B cell (primary cell): ENCODE measurements at regions not wholly inside any gene's neighbourhood (a gene's known extent, or its start where the extent isn't known, plus 50 kb on each side); places are given as distances from the start of the nearest gene placed in this dataset.

Experiments used
- ATAC-seq: fragments of 200-7000 bp; cut with Tn5 transposase; one replicate; pipeline ENCODE4 v1.10.0; 2021; ENCODE audit warnings: low read depth, mild to moderate bottlenecking, moderate number of reproducible peaks, moderate library complexity
- CTCF ChIA-PET: fragments of 350-600 bp; sonication (Branson Sonifier 250); formaldehyde crosslinking; loops from one replicate; lab custom pipeline; 2021; ENCODE audit warnings: antibody characterized with exemption, inconsistent platforms; lab: Charles Lee
- POLR2A ChIA-PET: fragments of 350-600 bp; sonication (Branson Sonifier 250); formaldehyde crosslinking; loops from one replicate; lab custom pipeline; 2021; ENCODE audit warnings: antibody characterized with exemption; lab: Charles Lee
- DNase-seq: peaks from one replicate; pipeline ENCODE4 v3.0.0; 2013
- H2AFZ ChIP-seq: 2 replicates; pipeline ENCODE4 v1.6.1; 2012; ENCODE audit warnings: mild to moderate bottlenecking, low read depth, low read length; ENCODE audit not compliant: insufficient read depth, poor library complexity, severe bottlenecking
- H3K27ac ChIP-seq, 2 donors: 1 replicate in 1 of 2; 2 replicates in 1 of 2; pipeline ENCODE4 v1.5.1; 2012 to 2013; ENCODE audit warnings: low read length in 2 of 2, mild to moderate bottlenecking in 2 of 2, moderate library complexity in 1 of 2
- H3K27me3 ChIP-seq, 4 experiments: fragments of 200-600 bp in 1 of 4; sonication (generic) in 1 of 4; replicated peaks in 1 of 4; 1 replicate in 2 of 4; 2 replicates in 2 of 4; pipeline versions ENCODE4 v1.6.1 to v1.7.0; 2013 to 2016; ENCODE audit warnings: low read length in 3 of 4, mild to moderate bottlenecking in 2 of 4, mixed read lengths in 1 of 4, moderate library complexity in 1 of 4; ENCODE audit not compliant: insufficient read depth in 4 of 4, control insufficient read depth in 3 of 4; ENCODE audit errors: control extremely low read depth in 1 of 4
- H3K36me3 ChIP-seq, 2 experiments: replicated peaks in 1 of 2; 1 replicate in 1 of 2; 2 replicates in 1 of 2; pipeline versions ENCODE4 v1.6.1 to v1.7.1; 2013; ENCODE audit warnings: low read length in 1 of 2; ENCODE audit not compliant: insufficient read depth in 2 of 2, control insufficient read depth in 1 of 2; ENCODE audit errors: control extremely low read depth in 1 of 2, extremely low read depth in 1 of 2
- H3K4me1 ChIP-seq, 2 donors: fragments of 200-600 bp in 1 of 2; sonication (generic) in 1 of 2; 1 replicate in 1 of 2; 2 replicates in 1 of 2; pipeline versions ENCODE4 v1.5.1 to v1.6.1; 2013 to 2017; ENCODE audit warnings: low read length in 2 of 2; ENCODE audit not compliant: control insufficient read depth in 2 of 2, insufficient read depth in 2 of 2
- H3K4me2 ChIP-seq: replicated peaks from 2 replicates; pipeline ENCODE3; 2012; ENCODE audit warnings: mild to moderate bottlenecking, low read depth, low read length; ENCODE audit not compliant: poor library complexity, severe bottlenecking
- H3K4me3 ChIP-seq, 5 experiments: fragments of 200-600 bp in 1 of 5; sonication (generic) in 1 of 5; 1 replicate in 3 of 5; 2 replicates in 2 of 5; pipeline versions ENCODE4 v1.5.1 to v1.7.0; 2011 to 2016; ENCODE audit warnings: low read length in 4 of 5, mild to moderate bottlenecking in 4 of 5, low read depth in 2 of 5, control low read depth in 1 of 5, moderate library complexity in 1 of 5; ENCODE audit not compliant: insufficient read depth in 1 of 5; ENCODE audit errors: control extremely low read depth in 1 of 5, extremely low read depth in 1 of 5
- H3K79me2 ChIP-seq: fragments of 200-600 bp; sonication (generic); one replicate; pipeline ENCODE4 v1.6.0; 2016; ENCODE audit warnings: low read length; ENCODE audit not compliant: control insufficient read depth, insufficient read depth
- H3K9ac ChIP-seq: fragments of 200-600 bp; sonication (generic); 2 replicates; pipeline ENCODE4 v1.6.1; 2017; ENCODE audit warnings: mild to moderate bottlenecking, low read length, moderate library complexity
- H3K9me3 ChIP-seq, 3 donors: one replicate each; pipeline versions ENCODE4 v1.6.1 to v1.7.1; 2013; ENCODE audit warnings: low read length in 2 of 3; ENCODE audit not compliant: control insufficient read depth in 2 of 3, insufficient read depth in 1 of 3; ENCODE audit errors: control extremely low read depth in 1 of 3
- H4K20me1 ChIP-seq: 2 replicates; pipeline ENCODE4 v1.6.0; 2012; ENCODE audit warnings: mild to moderate bottlenecking, low read length; ENCODE audit not compliant: insufficient read depth, control insufficient read depth, poor library complexity, severe bottlenecking
- H3K27ac Mint-ChIP-seq: one replicate; pipeline ENCODE4 v1.8.0; 2021; ENCODE audit warnings: mixed read lengths
- H3K27me3 Mint-ChIP-seq: one replicate; pipeline ENCODE4 v1.8.0; 2021; ENCODE audit warnings: mixed read lengths
- H3K4me1 Mint-ChIP-seq: one replicate; pipeline ENCODE4 v1.8.0; 2021; ENCODE audit warnings: mixed read lengths
- H3K4me3 Mint-ChIP-seq: one replicate; pipeline ENCODE4 v1.8.0; 2021; ENCODE audit warnings: mixed read lengths
- H3K9me3 Mint-ChIP-seq: one replicate; pipeline ENCODE4 v1.8.0; 2022; ENCODE audit warnings: mixed read lengths; ENCODE audit not compliant: insufficient read depth
- CTCF ChIP-seq: fragments of 200-600 bp; IDR thresholded peaks from one replicate; pipeline ENCODE4 v1.8.0; 2022; ENCODE audit warnings: antibody characterized with exemption, mild to moderate bottlenecking
- EZH2 ChIP-seq: IDR thresholded peaks from 2 replicates; pipeline ENCODE4 v1.6.1; 2012; ENCODE audit warnings: borderline replicate concordance, low read depth, mild to moderate bottlenecking, moderate library complexity, low read length; ENCODE audit not compliant: insufficient read depth, poor library complexity, severe bottlenecking
- WGBS: methylation state at CpG from one replicate; pipeline ENCODE4 v1.1.5; 2013; ENCODE audit warnings: missing lambda C conversion rate; ENCODE audit not compliant: insufficient coverage; 5-methylcytosine and 5-hydroxymethylcytosine counted together
- intact Hi-C: fragments of 100-400 bp; cut with micrococcal nuclease; formaldehyde crosslinking; loops from one replicate; pipeline ENCODE4 v1.10.0; 2022

GRCh38 chr7:17617380-17617779 lies 318.9 kb downstream of the AHR start:
- no peak for TF ChIP-seq CTCF
- TF ChIP-seq EZH2 = no peak
- Mint-ChIP-seq H3K27me3 (no peaks in the 10 kb centered on the region), H3K4me1 (no peaks in the 10 kb centered on the region), H3K27ac (no peak overlapping the region), H3K4me3 (no peak overlapping the region), H3K9me3 (no peaks in the 10 kb centered on the region)
- CTCF ChIA-PET = no interaction called here
- H4K20me1 ChIP-seq = no peaks in the 10 kb centered on the region
- no peak overlapping the region for H3K27ac ChIP-seq
- no CpG with 5 or more reads among the region's 2 CpGs for WGBS
- ATAC-seq (no peak), DNase-seq (no peak)
- H3K4me1 ChIP-seq = no peaks in the 10 kb centered on the region
- H3K4me3 ChIP-seq = no peak overlapping the region
- no peaks in the 10 kb centered on the region for H3K79me2 ChIP-seq
- POLR2A ChIA-PET = no interaction called here
- no peak overlapping the region for H2AFZ ChIP-seq
- no peaks in the 10 kb centered on the region for H3K36me3 ChIP-seq
- no peaks in the 10 kb centered on the region for H3K27me3 ChIP-seq
- intact Hi-C loops = no loop called here
- no peaks in the 10 kb centered on the region for H3K9me3 ChIP-seq
- no peak overlapping the region for H3K9ac ChIP-seq
- H3K4me2 ChIP-seq = no peak overlapping the region

GRCh38 chr7:17617857-17618651 lies 319.6 kb downstream of the AHR start:
- WGBS = 99% methylated on average over 8 of the region's 11 CpGs
- Histone ChIP-seq H3K4me3 (no peak overlapping the region), H3K4me1 (no peaks in the 10 kb centered on the region), H3K27ac (no peak overlapping the region), H3K36me3 (no peaks in the 10 kb centered on the region), H3K9me3 (no peaks in the 10 kb centered on the region), H3K27me3 (no peaks in the 10 kb centered on the region), H4K20me1 (no peaks in the 10 kb centered on the region), H3K4me2 (no peak overlapping the region), H3K79me2 (no peaks in the 10 kb centered on the region), H2AFZ (no peak overlapping the region), H3K9ac (no peak overlapping the region)
- H3K4me3 Mint-ChIP-seq = no peak overlapping the region
- ATAC-seq (no peak), DNase-seq (no peak)
- no peaks in the 10 kb centered on the region for H3K9me3 Mint-ChIP-seq
- TF ChIP-seq CTCF (no peak), EZH2 (no peak)
- no peaks in the 10 kb centered on the region for H3K4me1 Mint-ChIP-seq
- no peaks in the 10 kb centered on the region for H3K27me3 Mint-ChIP-seq
- ChIA-PET POLR2A (no interaction called here), CTCF (no interaction called here)
- intact Hi-C loops = no loop called here
- no peak overlapping the region for H3K27ac Mint-ChIP-seq
